ENCODE measurements at regions not wholly inside any gene's neighbourhood (a gene's known extent, or its start where the extent isn't known, plus 50 kb on each side); places are given as distances from the start of the nearest gene placed in this dataset.

DNA sequence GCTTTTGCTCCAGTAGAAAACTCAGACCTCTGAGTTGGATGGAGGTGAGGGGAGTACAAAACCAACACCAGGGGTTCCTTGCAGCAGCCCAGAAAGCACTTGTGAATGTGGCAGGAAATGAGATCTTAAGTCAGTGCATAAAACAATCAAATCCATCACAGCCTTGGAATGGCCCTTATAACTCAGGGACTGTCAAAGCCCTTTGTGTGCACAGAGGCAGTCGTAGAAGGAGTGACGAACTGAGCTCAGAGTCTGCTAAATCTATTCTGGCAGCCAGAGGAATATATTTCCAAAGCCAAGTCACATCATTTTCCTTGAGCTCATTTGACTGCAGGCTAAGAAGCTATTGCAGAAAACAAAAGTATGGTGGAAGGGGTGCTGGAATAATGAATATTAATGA lies 676.6 kb downstream of the DHX35 start:
- Histone ChIP-seq H3K18ac (ENCODE audit: low read length) (no peak overlapping the region), H4K91ac (ENCODE audit: low read depth, low read length, poor library complexity) (no peak overlapping the region), H4K8ac (ENCODE audit: low read depth, low read length) (no peak overlapping the region), H3K4me3 (ENCODE audit: low read length in 2 of 2) (no peak overlapping the region), H3K36me3 (replicated peaks in 1 of 2; ENCODE audit: control insufficient read depth in 2 of 2, insufficient read depth in 2 of 2, low read length in 2 of 2) (no peaks in the 10 kb centered on the region), H2BK5ac (ENCODE audit: low read length) (no peak overlapping the region), H2BK15ac (ENCODE audit: low read length) (no peak overlapping the region), H3K79me1 (ENCODE audit: low read depth, low read length) (no peaks in the 10 kb centered on the region), H3K23ac (ENCODE audit: low read depth, low read length, poor library complexity) (no peak overlapping the region), H3K9me3 (replicated peaks in 1 of 2; ENCODE audit: control insufficient read depth in 2 of 2, insufficient read depth in 1 of 2, low read depth in 1 of 2, low read length in 2 of 2) (peaks cover 0 to 1% of the 10 kb centered on the region in 2 donors), H3K14ac (ENCODE audit: low read length) (no peak overlapping the region), H3K4ac (ENCODE audit: low read length) (no peak overlapping the region), H2BK12ac (ENCODE audit: low read length) (no peak overlapping the region), H2AFZ (ENCODE audit: low read length) (no peak overlapping the region), H3K27ac (replicated peaks; ENCODE audit: low read length) (no peak overlapping the region), H2BK120ac (ENCODE audit: low read depth, low read length) (no peak overlapping the region), H3K4me1 (ENCODE audit: control insufficient read depth in 2 of 2, insufficient read depth in 1 of 2, low read depth in 1 of 2, low read length in 2 of 2) (no peaks in the 10 kb centered on the region), H2AK5ac (ENCODE audit: low read depth, low read length) (no peak overlapping the region), H3K9ac (ENCODE audit: low read depth, low read length, poor library complexity) (no peak overlapping the region), H3K4me2 (ENCODE audit: insufficient read depth, low read length, poor library complexity, severe bottlenecking) (no peak overlapping the region), H3K27me3 (ENCODE audit: control insufficient read depth in 3 of 3, insufficient read depth in 3 of 3, low read depth in 1 of 3, low read length in 3 of 3) (no peaks in the 10 kb centered on the region)
- WGBS, 2 donors (ENCODE audit: extremely low coverage in 2 of 2, insufficient read length in 2 of 2, insufficient replicate concordance in 1 of 2): no CpG with 5 or more reads among the region's 2 CpGs
- DNase-seq (ENCODE audit: low spot score): no peak

DNA sequence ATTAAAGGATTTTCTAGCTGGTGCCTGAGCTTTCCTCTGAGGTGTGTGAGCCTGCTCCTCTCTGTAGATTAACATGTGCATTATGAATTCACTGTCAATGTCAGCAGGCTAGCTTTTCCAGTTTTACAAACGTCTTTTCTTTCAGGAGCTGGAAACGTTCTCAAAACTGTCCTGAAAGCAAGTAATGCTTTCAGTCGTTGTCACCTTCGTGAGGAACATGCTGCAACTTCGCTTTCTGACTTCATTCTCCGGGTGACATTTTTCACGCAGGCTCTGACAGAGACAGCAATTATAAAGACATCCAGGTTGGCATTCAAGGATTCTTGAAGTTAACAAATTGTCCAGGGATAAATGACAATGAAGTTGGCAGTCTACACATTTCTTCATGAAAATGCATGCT lies 671.5 kb downstream of the DHX35 start:
- WGBS, 2 donors (ENCODE audit: extremely low coverage in 2 of 2, insufficient read length in 2 of 2, insufficient replicate concordance in 1 of 2): no CpG with 5 or more reads among the region's 7 CpGs
- no peaks in the 10 kb centered on the region for H3K36me3 ChIP-seq (replicated peaks in 1 of 2; ENCODE audit: control insufficient read depth in 2 of 2, insufficient read depth in 2 of 2, low read length in 2 of 2)
- H2BK120ac ChIP-seq (ENCODE audit: low read depth, low read length): no peak overlapping the region
- no peak overlapping the region for H3K23ac ChIP-seq (ENCODE audit: low read depth, low read length, poor library complexity)
- H2BK5ac ChIP-seq (ENCODE audit: low read length): no peak overlapping the region
- no peak overlapping the region for H4K91ac ChIP-seq (ENCODE audit: low read depth, low read length, poor library complexity)
- no peak overlapping the region for H3K4ac ChIP-seq (ENCODE audit: low read length)
- no peak overlapping the region for H3K18ac ChIP-seq (ENCODE audit: low read length)
- H3K9ac ChIP-seq (ENCODE audit: low read depth, low read length, poor library complexity): no peak overlapping the region
- no peak overlapping the region for H2AK5ac ChIP-seq (ENCODE audit: low read depth, low read length)
- no peak overlapping the region for H4K8ac ChIP-seq (ENCODE audit: low read depth, low read length)
- no peak overlapping the region for H3K4me3 ChIP-seq (ENCODE audit: low read length in 2 of 2)
- no peaks in the 10 kb centered on the region for H3K4me1 ChIP-seq (ENCODE audit: control insufficient read depth in 2 of 2, insufficient read depth in 1 of 2, low read depth in 1 of 2, low read length in 2 of 2)
- no peak for DNase-seq (ENCODE audit: low spot score)
- no peaks in the 10 kb centered on the region for H3K27me3 ChIP-seq (ENCODE audit: control insufficient read depth in 3 of 3, insufficient read depth in 3 of 3, low read depth in 1 of 3, low read length in 3 of 3)
- H3K27ac ChIP-seq (replicated peaks; ENCODE audit: low read length): no peak overlapping the region
- H3K14ac ChIP-seq (ENCODE audit: low read length): no peak overlapping the region
- no peak overlapping the region for H2AFZ ChIP-seq (ENCODE audit: low read length)
- no peak overlapping the region for H2BK12ac ChIP-seq (ENCODE audit: low read length)
- H2BK15ac ChIP-seq (ENCODE audit: low read length): no peak overlapping the region
- H3K4me2 ChIP-seq (ENCODE audit: insufficient read depth, low read length, poor library complexity, severe bottlenecking): no peak overlapping the region
- H3K79me1 ChIP-seq (ENCODE audit: low read depth, low read length): no peaks in the 10 kb centered on the region
- H3K9me3 ChIP-seq (replicated peaks in 1 of 2; ENCODE audit: control insufficient read depth in 2 of 2, insufficient read depth in 1 of 2, low read depth in 1 of 2, low read length in 2 of 2): no peaks in the 10 kb centered on the region

DNA sequence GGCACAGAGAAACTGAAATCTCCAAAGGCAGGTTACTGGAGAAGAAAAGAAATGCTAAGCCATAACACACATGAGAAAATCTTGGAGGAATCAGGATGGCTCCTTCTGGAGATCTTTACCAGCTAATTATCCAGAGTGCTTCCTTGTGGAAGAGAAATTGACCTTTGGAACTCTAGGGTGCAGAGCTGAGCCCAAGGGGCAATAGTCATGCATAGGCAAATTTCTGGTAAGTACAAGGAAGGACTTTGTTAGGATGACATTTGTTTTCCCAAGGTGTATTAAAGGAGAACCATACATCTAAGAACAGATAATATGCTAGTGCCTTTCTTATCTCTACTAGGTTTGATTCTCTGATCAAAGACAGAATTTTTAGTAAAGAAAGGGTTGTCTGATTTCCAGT lies 670.6 kb downstream of the DHX35 start:
- H3K4me1 ChIP-seq (ENCODE audit: control insufficient read depth in 2 of 2, insufficient read depth in 1 of 2, low read depth in 1 of 2, low read length in 2 of 2): no peaks in the 10 kb centered on the region
- no peak overlapping the region for H2BK5ac ChIP-seq (ENCODE audit: low read length)
- H2AK5ac ChIP-seq (ENCODE audit: low read depth, low read length): no peak overlapping the region
- no peak overlapping the region for H3K4me3 ChIP-seq (ENCODE audit: low read length in 2 of 2)
- no peak overlapping the region for H2AFZ ChIP-seq (ENCODE audit: low read length)
- no peak overlapping the region for H3K14ac ChIP-seq (ENCODE audit: low read length)
- no peak overlapping the region for H4K8ac ChIP-seq (ENCODE audit: low read depth, low read length)
- H3K36me3 ChIP-seq (replicated peaks in 1 of 2; ENCODE audit: control insufficient read depth in 2 of 2, insufficient read depth in 2 of 2, low read length in 2 of 2): no peaks in the 10 kb centered on the region
- no peak overlapping the region for H2BK12ac ChIP-seq (ENCODE audit: low read length)
- H3K27ac ChIP-seq (replicated peaks; ENCODE audit: low read length): no peak overlapping the region
- no peak overlapping the region for H3K4me2 ChIP-seq (ENCODE audit: insufficient read depth, low read length, poor library complexity, severe bottlenecking)
- H3K9ac ChIP-seq (ENCODE audit: low read depth, low read length, poor library complexity): no peak overlapping the region
- no peaks in the 10 kb centered on the region for H3K9me3 ChIP-seq (replicated peaks in 1 of 2; ENCODE audit: control insufficient read depth in 2 of 2, insufficient read depth in 1 of 2, low read depth in 1 of 2, low read length in 2 of 2)
- no peak overlapping the region for H4K91ac ChIP-seq (ENCODE audit: low read depth, low read length, poor library complexity)
- no peak overlapping the region for H2BK15ac ChIP-seq (ENCODE audit: low read length)
- no peak overlapping the region for H3K4ac ChIP-seq (ENCODE audit: low read length)
- no peak overlapping the region for H2BK120ac ChIP-seq (ENCODE audit: low read depth, low read length)
- no peak overlapping the region for H3K23ac ChIP-seq (ENCODE audit: low read depth, low read length, poor library complexity)
- H3K18ac ChIP-seq (ENCODE audit: low read length): no peak overlapping the region
- no peaks in the 10 kb centered on the region for H3K27me3 ChIP-seq (ENCODE audit: control insufficient read depth in 3 of 3, insufficient read depth in 3 of 3, low read depth in 1 of 3, low read length in 3 of 3)
- DNase-seq (ENCODE audit: low spot score): no peak
- no peaks in the 10 kb centered on the region for H3K79me1 ChIP-seq (ENCODE audit: low read depth, low read length)

DNA sequence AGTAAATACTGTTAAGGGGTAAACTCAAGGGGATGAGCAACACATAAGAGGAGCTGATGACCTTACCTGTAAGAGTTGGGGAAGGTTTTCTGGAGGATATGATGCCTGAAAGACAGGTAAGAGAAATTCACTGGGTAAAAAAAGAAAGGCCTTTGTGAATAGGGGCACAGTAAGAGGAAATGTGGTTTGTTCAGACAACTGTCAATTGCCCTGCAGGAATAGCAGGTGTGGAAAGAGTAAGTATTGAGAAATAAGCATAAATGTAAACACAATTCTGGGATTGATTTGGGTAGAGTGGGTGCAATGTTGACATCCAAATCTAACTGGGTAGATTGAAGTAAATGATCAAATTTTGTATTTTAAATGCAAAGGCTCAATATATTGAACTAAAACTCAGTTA lies 670.0 kb downstream of the DHX35 start:
- no peaks in the 10 kb centered on the region for H3K4me1 ChIP-seq (ENCODE audit: control insufficient read depth in 2 of 2, insufficient read depth in 1 of 2, low read depth in 1 of 2, low read length in 2 of 2)
- no peak overlapping the region for H3K18ac ChIP-seq (ENCODE audit: low read length)
- no peak overlapping the region for H2BK12ac ChIP-seq (ENCODE audit: low read length)
- H3K4me2 ChIP-seq (ENCODE audit: insufficient read depth, low read length, poor library complexity, severe bottlenecking): no peak overlapping the region
- no peak overlapping the region for H3K4me3 ChIP-seq (ENCODE audit: low read length in 2 of 2)
- no peak overlapping the region for H3K14ac ChIP-seq (ENCODE audit: low read length)
- no peak overlapping the region for H2BK120ac ChIP-seq (ENCODE audit: low read depth, low read length)
- no peaks in the 10 kb centered on the region for H3K9me3 ChIP-seq (replicated peaks in 1 of 2; ENCODE audit: control insufficient read depth in 2 of 2, insufficient read depth in 1 of 2, low read depth in 1 of 2, low read length in 2 of 2)
- no peak overlapping the region for H3K4ac ChIP-seq (ENCODE audit: low read length)
- no peak overlapping the region for H4K91ac ChIP-seq (ENCODE audit: low read depth, low read length, poor library complexity)
- no peaks in the 10 kb centered on the region for H3K79me1 ChIP-seq (ENCODE audit: low read depth, low read length)
- no peak for DNase-seq (ENCODE audit: low spot score)
- H3K9ac ChIP-seq (ENCODE audit: low read depth, low read length, poor library complexity): no peak overlapping the region
- no peak overlapping the region for H2BK15ac ChIP-seq (ENCODE audit: low read length)
- H3K27ac ChIP-seq (replicated peaks; ENCODE audit: low read length): no peak overlapping the region
- no peak overlapping the region for H4K8ac ChIP-seq (ENCODE audit: low read depth, low read length)
- H2BK5ac ChIP-seq (ENCODE audit: low read length): no peak overlapping the region
- no peak overlapping the region for H2AK5ac ChIP-seq (ENCODE audit: low read depth, low read length)
- H3K27me3 ChIP-seq (ENCODE audit: control insufficient read depth in 3 of 3, insufficient read depth in 3 of 3, low read depth in 1 of 3, low read length in 3 of 3): no peaks in the 10 kb centered on the region
- H3K36me3 ChIP-seq (replicated peaks in 1 of 2; ENCODE audit: control insufficient read depth in 2 of 2, insufficient read depth in 2 of 2, low read length in 2 of 2): no peaks in the 10 kb centered on the region
- H3K23ac ChIP-seq (ENCODE audit: low read depth, low read length, poor library complexity): no peak overlapping the region
- no peak overlapping the region for H2AFZ ChIP-seq (ENCODE audit: low read length)

Data from neuronal stem cell (in vitro differentiated cells).